Esophagus muscularis mucosa (tissue), 4 donors: ENCODE measurements at regions not wholly inside any gene's neighbourhood (a gene's known extent, or its start where the extent isn't known, plus 50 kb on each side); places are given as distances from the start of the nearest gene placed in this dataset.

ENCODE experiments used
- DNase-seq: peaks from one replicate; pipeline ENCODE4 v3.0.0-alpha.2; 2017; ENCODE audit errors: extremely low spot score
- H3K27ac ChIP-seq, 4 donors: fragments of 200-600 bp; sonication (generic); replicated peaks in 1 of 4; 1 replicate in 3 of 4; 2 replicates in 1 of 4; pipeline ENCODE4 v1.5.1; 2016 to 2019; ENCODE audit warnings: mild to moderate bottlenecking in 1 of 4
- H3K27me3 ChIP-seq, 4 donors: fragments of 200-600 bp; sonication (generic); one replicate each; pipeline versions ENCODE4 v1.5.1 to v1.6.0; 2016 to 2019
- H3K36me3 ChIP-seq, 4 donors: fragments of 200-600 bp; sonication (generic); one replicate each; pipeline ENCODE4 v1.5.1; 2016 to 2019
- H3K4me1 ChIP-seq, 4 donors: fragments of 200-600 bp; sonication (generic); one replicate each; pipeline ENCODE4 v1.5.1; 2016 to 2019
- H3K4me3 ChIP-seq, 4 donors: fragments of 200-600 bp; sonication (generic); 1 replicate in 2 of 4; 2 replicates in 2 of 4; pipeline ENCODE4 v1.5.1; 2016 to 2019; ENCODE audit warnings: mild to moderate bottlenecking in 4 of 4, moderate library complexity in 1 of 4
- H3K9me3 ChIP-seq, 4 donors: fragments of 200-600 bp; sonication (generic); 1 replicate in 3 of 4; 2 replicates in 1 of 4; pipeline ENCODE4 v1.5.1; 2016 to 2019
- EP300 ChIP-seq: sonication (generic); formaldehyde crosslinking; IDR thresholded peaks from one replicate; pipeline ENCODE4 v1.6.1; 2017; ENCODE audit warnings: antibody characterized with exemption
- POLR2A ChIP-seq: fragments of 450-650 bp; IDR thresholded peaks from one replicate; pipeline ENCODE4 v1.6.1; 2017; ENCODE audit warnings: antibody characterized with exemption, moderate library complexity, mild to moderate bottlenecking, low read depth
- POLR2AphosphoS5 ChIP-seq, 2 donors: sonication (generic); formaldehyde crosslinking; IDR thresholded peaks; one replicate each; pipeline ENCODE4 v1.6.1; 2017; ENCODE audit warnings: antibody characterized with exemption in 2 of 2
- WGBS: methylation state at CpG from one replicate; pipeline ENCODE4 v1.1.5; 2018; 5-methylcytosine and 5-hydroxymethylcytosine counted together
- intact Hi-C: fragments of 100-400 bp; cut with DNase I; formaldehyde crosslinking; loops from one replicate; pipeline ENCODE4 v1.15.1; 2023
- TF ChIP-seq, protein P1 (sequence below), 3 experiments: fragments of 200-600 bp in 2 of 3; fragments of 450-650 bp in 1 of 3; sonication (generic) in 2 of 3; IDR thresholded peaks; one replicate each; pipeline ENCODE4 v1.5.1; 2017 to 2019; ENCODE audit warnings: antibody characterized with exemption in 3 of 3, mild to moderate bottlenecking in 2 of 3, moderate library complexity in 1 of 3

DNA sequence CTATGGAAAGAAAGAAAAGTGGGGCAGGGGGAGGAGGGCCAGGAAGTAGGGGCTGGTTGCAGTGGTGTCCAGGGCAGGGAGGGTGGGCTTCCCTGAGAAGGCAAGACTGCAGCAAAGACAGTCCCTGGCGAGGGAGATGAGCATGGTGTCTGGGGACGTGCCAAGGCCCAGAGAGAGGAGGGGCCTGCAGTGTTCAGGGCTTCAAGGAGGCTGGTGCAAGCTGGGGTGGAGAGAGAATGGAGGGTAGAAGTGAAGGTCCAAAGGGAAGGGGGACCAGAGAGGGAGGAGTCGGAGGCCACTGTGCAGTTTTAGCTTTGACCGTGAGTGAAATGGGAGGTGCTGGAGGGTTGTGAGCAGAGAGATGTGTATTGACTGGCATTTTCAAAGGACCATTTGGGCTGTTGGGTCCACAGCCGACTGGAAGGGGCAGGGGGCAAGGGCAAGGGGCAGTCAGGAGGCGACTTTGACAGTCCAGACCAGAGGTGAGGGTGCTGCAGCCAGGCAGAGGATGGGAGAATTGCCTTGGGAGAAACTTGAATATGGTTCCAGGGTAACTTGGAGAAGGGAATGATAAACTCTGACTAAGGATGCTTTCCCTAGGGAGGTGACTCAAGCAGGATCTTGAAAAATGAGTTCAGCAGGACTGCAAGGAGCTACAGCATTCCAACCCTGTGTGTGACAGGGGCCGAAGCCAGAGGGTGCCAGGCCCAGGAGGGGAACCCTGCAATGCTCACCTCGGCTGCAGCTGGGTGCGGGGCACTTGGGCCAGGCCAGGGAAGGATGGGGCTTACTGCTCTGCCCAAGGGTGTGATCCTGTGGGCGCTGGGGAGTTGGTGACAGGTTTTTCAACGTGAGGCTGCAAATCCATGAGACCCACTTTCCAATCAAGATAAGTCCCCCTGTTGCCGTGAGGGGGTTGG, 177.1 kb upstream of the HAAO start:
- intact Hi-C loops: loop anchor here (10.0 kb wide), 1 partner anchor 575 kb away; no protein-coding TSS in a partner anchor
- TF ChIP-seq POLR2A: no peak
- H3K27me3 ChIP-seq: no peaks in the 10 kb centered on the region
- peaks cover 8 to 41% (median 32%) of the 10 kb centered on the region in 4 donors for H3K4me1 ChIP-seq
- H3K9me3 ChIP-seq: no peaks in the 10 kb centered on the region
- no peak overlapping the region for H3K4me3 ChIP-seq
- 67% methylated on average over 12 of the region's 12 CpGs for whole genome bisulfite sequencing
- DNase-seq: no peak
- H3K36me3 ChIP-seq: no peaks in the 10 kb centered on the region
- H3K27ac ChIP-seq: peak overlapping the region in 3 of 4 donors; percentile 19 to 35 (median 20)

DNA sequence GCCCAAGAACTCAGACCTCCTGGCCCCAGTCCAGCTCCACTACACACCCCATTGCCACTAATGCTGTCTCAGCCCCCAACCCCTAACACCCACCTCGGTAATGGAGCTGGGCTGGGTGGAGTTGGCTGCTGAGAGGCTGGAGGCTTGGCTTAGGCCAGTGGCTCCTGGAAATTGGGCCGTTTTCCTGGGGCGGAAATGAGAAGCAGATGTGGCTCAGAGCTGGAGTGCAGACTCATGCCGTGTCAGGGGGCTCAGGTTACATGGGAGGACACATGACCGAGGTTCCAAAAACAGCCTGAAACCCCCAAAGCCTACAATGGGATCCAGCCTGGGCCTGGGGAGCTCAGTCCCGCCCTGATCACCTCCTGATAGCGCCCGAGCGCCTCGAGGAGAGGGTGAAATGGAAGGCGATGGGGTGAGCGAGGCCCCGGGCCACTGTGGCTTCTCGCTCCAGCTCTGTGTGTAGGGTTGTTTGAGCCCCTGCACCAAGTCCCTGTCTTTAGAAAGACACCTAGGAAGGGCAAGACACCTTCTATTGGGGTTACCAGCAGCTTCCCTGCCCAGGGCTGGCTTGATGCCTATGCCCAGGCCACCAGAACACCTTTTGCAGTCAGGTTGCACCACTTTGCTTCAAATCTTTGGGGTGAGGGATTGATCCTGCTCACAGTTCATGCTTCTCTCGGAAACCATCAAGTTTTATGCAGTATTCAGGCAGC, 175.7 kb upstream of the HAAO start:
- Histone ChIP-seq H3K4me3 (no peak overlapping the region), H3K4me1 (peaks cover 15 to 41% (median 39%) of the 10 kb centered on the region in 4 donors), H3K27me3 (no peaks in the 10 kb centered on the region), H3K9me3 (no peaks in the 10 kb centered on the region), H3K27ac (peak overlapping the region; percentile 47 to 63 (median 56)), H3K36me3 (no peaks in the 10 kb centered on the region)
- no peak for DNase-seq
- intact Hi-C loops: no loop called here
- TF ChIP-seq EP300 (no peak), POLR2A (no peak), POLR2AphosphoS5 (IDR thresholded peaks at IDR 0.05) (peak; percentile 18 to 42)
- TF ChIP-seq, protein P1, sequence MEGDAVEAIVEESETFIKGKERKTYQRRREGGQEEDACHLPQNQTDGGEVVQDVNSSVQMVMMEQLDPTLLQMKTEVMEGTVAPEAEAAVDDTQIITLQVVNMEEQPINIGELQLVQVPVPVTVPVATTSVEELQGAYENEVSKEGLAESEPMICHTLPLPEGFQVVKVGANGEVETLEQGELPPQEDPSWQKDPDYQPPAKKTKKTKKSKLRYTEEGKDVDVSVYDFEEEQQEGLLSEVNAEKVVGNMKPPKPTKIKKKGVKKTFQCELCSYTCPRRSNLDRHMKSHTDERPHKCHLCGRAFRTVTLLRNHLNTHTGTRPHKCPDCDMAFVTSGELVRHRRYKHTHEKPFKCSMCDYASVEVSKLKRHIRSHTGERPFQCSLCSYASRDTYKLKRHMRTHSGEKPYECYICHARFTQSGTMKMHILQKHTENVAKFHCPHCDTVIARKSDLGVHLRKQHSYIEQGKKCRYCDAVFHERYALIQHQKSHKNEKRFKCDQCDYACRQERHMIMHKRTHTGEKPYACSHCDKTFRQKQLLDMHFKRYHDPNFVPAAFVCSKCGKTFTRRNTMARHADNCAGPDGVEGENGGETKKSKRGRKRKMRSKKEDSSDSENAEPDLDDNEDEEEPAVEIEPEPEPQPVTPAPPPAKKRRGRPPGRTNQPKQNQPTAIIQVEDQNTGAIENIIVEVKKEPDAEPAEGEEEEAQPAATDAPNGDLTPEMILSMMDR (IDR thresholded peaks at IDR 0.05): no peak
- 64% methylated on average over 11 of the region's 15 CpGs for WGBS

DNA sequence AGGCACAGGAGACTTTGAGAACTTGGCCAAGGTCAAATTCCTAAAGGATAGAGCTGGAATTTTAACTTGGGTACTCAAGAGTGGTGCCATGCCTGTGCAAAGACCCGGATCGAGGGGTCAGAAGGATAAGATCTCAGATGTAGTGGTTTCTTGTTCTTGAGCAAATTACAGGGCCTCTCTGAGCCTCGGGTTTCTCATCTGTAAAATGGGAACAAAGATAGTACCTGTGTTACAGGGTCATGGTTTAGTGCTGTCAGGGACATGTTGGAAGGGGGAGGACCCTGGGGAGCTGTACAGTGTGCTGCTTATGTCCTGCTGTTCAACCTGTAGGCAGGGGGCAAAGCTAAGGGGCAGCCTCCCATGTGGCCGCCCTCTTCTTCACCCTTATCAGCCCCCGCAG, 173.5 kb upstream of the HAAO start:
- Histone ChIP-seq H3K9me3 (no peaks in the 10 kb centered on the region), H3K27ac (no peak overlapping the region), H3K36me3 (no peaks in the 10 kb centered on the region), H3K27me3 (no peaks in the 10 kb centered on the region), H3K4me1 (peaks cover 35 to 63% (median 61%) of the 10 kb centered on the region in 4 donors), H3K4me3 (no peak overlapping the region)
- DNase-seq: no peak
- intact Hi-C loops: no loop called here
- TF ChIP-seq POLR2A (no peak), EP300 (no peak), POLR2AphosphoS5 (IDR thresholded peaks at IDR 0.05) (no peak)
- TF ChIP-seq, protein P1 (IDR thresholded peaks at IDR 0.05): no peak
- WGBS: 99% methylated on average over 5 of the region's 5 CpGs

DNA sequence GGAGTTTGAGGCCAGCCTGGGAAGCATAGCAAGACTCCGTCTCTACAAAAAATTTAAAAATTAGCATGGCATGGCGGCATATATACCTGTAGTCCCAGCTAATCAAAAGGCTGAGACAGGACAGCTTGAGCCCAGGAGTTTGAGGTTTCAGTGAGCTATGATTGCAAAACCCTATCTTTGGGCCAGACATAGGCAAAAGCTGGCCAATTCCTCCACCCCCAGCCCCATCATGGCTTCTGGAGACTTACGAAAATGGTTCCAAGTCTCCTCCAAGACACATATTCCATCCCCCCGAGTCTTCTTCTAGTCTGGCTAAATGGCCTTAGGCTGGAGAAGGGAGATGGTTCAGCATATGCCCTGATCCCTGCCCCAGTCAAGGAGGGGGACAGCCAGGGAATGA, 172.8 kb upstream of the HAAO start:
- no peaks in the 10 kb centered on the region for H3K36me3 ChIP-seq
- TF ChIP-seq POLR2AphosphoS5 (IDR thresholded peaks at IDR 0.05) (no peak), EP300 (no peak), POLR2A (no peak)
- TF ChIP-seq, protein P1 (IDR thresholded peaks at IDR 0.05): no peak
- peak overlapping the region; percentile 35 to 77 (median 52) for H3K27ac ChIP-seq
- 63% methylated on average over 4 of the region's 4 CpGs for WGBS
- H3K27me3 ChIP-seq: no peaks in the 10 kb centered on the region
- no peaks in the 10 kb centered on the region for H3K9me3 ChIP-seq
- intact Hi-C loops: no loop called here
- peaks cover 42 to 69% (median 68%) of the 10 kb centered on the region in 4 donors for H3K4me1 ChIP-seq
- no peak overlapping the region for H3K4me3 ChIP-seq
- DNase-seq: no peak
